ENCODE measurements at regions not wholly inside any gene's neighbourhood (a gene's known extent, or its start where the extent isn't known, plus 50 kb on each side); places are given as distances from the start of the nearest gene placed in this dataset.

GRCh38 chr12:115319446-115320040 lies 635.6 kb upstream of the TBX3 start:
- no peaks in the 10 kb centered on the region for H3K9me2 ChIP-seq (replicated peaks; ENCODE audit: low read depth, low read length)
- H3K4me2 ChIP-seq (ENCODE audit: low read depth, low read length, poor library complexity, severe bottlenecking): no peak overlapping the region
- H3K36me3 ChIP-seq (ENCODE audit: insufficient read depth, low read length): no peaks in the 10 kb centered on the region
- H3K9ac ChIP-seq (ENCODE audit: low read depth, low read length, poor library complexity, severe bottlenecking): no peak overlapping the region
- no peaks in the 10 kb centered on the region for H4K20me1 ChIP-seq (ENCODE audit: insufficient read depth, low read length, poor library complexity, severe bottlenecking)
- H3K79me2 ChIP-seq (ENCODE audit: insufficient read depth, low read length): no peaks in the 10 kb centered on the region
- no peaks in the 10 kb centered on the region for H3K4me1 ChIP-seq (ENCODE audit: insufficient read depth, low read length, poor library complexity, severe bottlenecking)
- no peaks in the 10 kb centered on the region for H3F3A ChIP-seq (ENCODE audit: low read depth)
- no peak overlapping the region for H2AFZ ChIP-seq (ENCODE audit: low read length)
- TF ChIP-seq CTCF (conservative IDR thresholded peaks at IDR 0.05; ENCODE audit: low read length) (no peak), EZH2phosphoT487 (IDR thresholded peaks at IDR 0.05; ENCODE audit: borderline replicate concordance) (no peak)
- H3K4me3 ChIP-seq (ENCODE audit: low read length, poor library complexity, severe bottlenecking): no peak overlapping the region
- 0 out of 2 replicates have a peak, but pooled peaks cover 3% of the 10 kb centered on the region for H3K9me3 ChIP-seq (ENCODE audit: insufficient read depth, low read depth, low read length)
- no peaks in the 10 kb centered on the region for H3K27me3 ChIP-seq (ENCODE audit: insufficient read depth, low read length, poor library complexity, severe bottlenecking)

- Histone ChIP-seq H4K20me1 (ENCODE audit: insufficient read depth, low read length, poor library complexity, severe bottlenecking) (no peaks in the 10 kb centered on the region), H3F3A (ENCODE audit: low read depth) (no peaks in the 10 kb centered on the region), H3K4me3 (ENCODE audit: low read length, poor library complexity, severe bottlenecking) (no peak overlapping the region), H3K4me2 (ENCODE audit: low read depth, low read length, poor library complexity, severe bottlenecking) (no peak overlapping the region), H3K36me3 (ENCODE audit: insufficient read depth, low read length) (no peaks in the 10 kb centered on the region), H3K79me2 (ENCODE audit: insufficient read depth, low read length) (no peaks in the 10 kb centered on the region), H3K9me3 (ENCODE audit: insufficient read depth, low read depth, low read length) (peaks cover 3% of the 10 kb centered on the region; the same call in 1 of the 2 replicates), H3K27me3 (ENCODE audit: insufficient read depth, low read length, poor library complexity, severe bottlenecking) (no peaks in the 10 kb centered on the region), H2AFZ (ENCODE audit: low read length) (no peak overlapping the region), H3K4me1 (ENCODE audit: insufficient read depth, low read length, poor library complexity, severe bottlenecking) (no peaks in the 10 kb centered on the region), H3K9ac (ENCODE audit: low read depth, low read length, poor library complexity, severe bottlenecking) (no peak overlapping the region), H3K9me2 (replicated peaks; ENCODE audit: low read depth, low read length) (no peaks in the 10 kb centered on the region)
- TF ChIP-seq EZH2phosphoT487 (IDR thresholded peaks at IDR 0.05; ENCODE audit: borderline replicate concordance) (no peak), CTCF (conservative IDR thresholded peaks at IDR 0.05; ENCODE audit: low read length) (no peak)
Observed at GRCh38 chr12:115313929-115314328, 630.0 kb upstream of the TBX3 start.

- H3K4me2 ChIP-seq (ENCODE audit: low read depth, low read length, poor library complexity, severe bottlenecking): no peak overlapping the region
- no peaks in the 10 kb centered on the region for H3K36me3 ChIP-seq (ENCODE audit: insufficient read depth, low read length)
- peaks cover 3% of the 10 kb centered on the region; the same call in 1 of the 2 replicates for H3K9me3 ChIP-seq (ENCODE audit: insufficient read depth, low read depth, low read length)
- no peaks in the 10 kb centered on the region for H3K27me3 ChIP-seq (ENCODE audit: insufficient read depth, low read length, poor library complexity, severe bottlenecking)
- no peak overlapping the region for H3K4me3 ChIP-seq (ENCODE audit: low read length, poor library complexity, severe bottlenecking)
- H3K9me2 ChIP-seq (replicated peaks; ENCODE audit: low read depth, low read length): no peaks in the 10 kb centered on the region
- TF ChIP-seq EZH2phosphoT487 (IDR thresholded peaks at IDR 0.05; ENCODE audit: borderline replicate concordance) (no peak), CTCF (conservative IDR thresholded peaks at IDR 0.05; ENCODE audit: low read length) (no peak)
- H3K79me2 ChIP-seq (ENCODE audit: insufficient read depth, low read length): no peaks in the 10 kb centered on the region
- no peaks in the 10 kb centered on the region for H3K4me1 ChIP-seq (ENCODE audit: insufficient read depth, low read length, poor library complexity, severe bottlenecking)
- H3K9ac ChIP-seq (ENCODE audit: low read depth, low read length, poor library complexity, severe bottlenecking): no peak overlapping the region
- H4K20me1 ChIP-seq (ENCODE audit: insufficient read depth, low read length, poor library complexity, severe bottlenecking): no peaks in the 10 kb centered on the region
- H2AFZ ChIP-seq (ENCODE audit: low read length): no peak overlapping the region
- no peaks in the 10 kb centered on the region for H3F3A ChIP-seq (ENCODE audit: low read depth)
Observed at GRCh38 chr12:115312901-115313300, 628.9 kb upstream of the TBX3 start.

Data from Loucy (cell line).